ENCODE measurements at regions not wholly inside any gene's neighbourhood (a gene's known extent, or its start where the extent isn't known, plus 50 kb on each side); places are given as distances from the start of the nearest gene placed in this dataset.
"Not testable (repeated sequence)": the region's sequence is repeated elsewhere in the genome, so short reads cannot be mapped to it uniquely, and the experiment has no call there.

GRCh38 chr1:238345837-238346236 is 455.1 kb upstream of the ZP4 start:
- H3K27me3 ChIP-seq (ENCODE audit: control insufficient read depth in 2 of 2, insufficient read depth in 1 of 2, low read length in 1 of 2) = no peaks in the 10 kb centered on the region
- no peak overlapping the region for H3K27ac ChIP-seq (ENCODE audit: low read depth in 1 of 2, low read length in 1 of 2)
- no peaks in the 10 kb centered on the region for H3K4me1 ChIP-seq (ENCODE audit: control insufficient read depth in 2 of 2, insufficient read depth in 2 of 2, low read length in 2 of 2)
- no peak for DNase-seq (ENCODE audit: low read depth in 6 of 9, low spot score in 9 of 9)
- no peaks in the 10 kb centered on the region for H3K9me3 ChIP-seq (ENCODE audit: control insufficient read depth in 2 of 2, insufficient read depth in 1 of 2, low read length in 1 of 2)
- H3K36me3 ChIP-seq (ENCODE audit: control insufficient read depth in 2 of 2, insufficient read depth in 2 of 2, low read length in 1 of 2) = no peaks in the 10 kb centered on the region
- 85% methylated on average over 6 of the region's 6 CpGs for WGBS
- H3K4me3 ChIP-seq (ENCODE audit: low read length in 2 of 2) = no peak overlapping the region

- no peaks in the 10 kb centered on the region for H3K27me3 ChIP-seq (ENCODE audit: control insufficient read depth in 2 of 2, insufficient read depth in 1 of 2, low read length in 1 of 2)
- H3K4me3 ChIP-seq (ENCODE audit: low read length in 2 of 2) = no peak overlapping the region
- DNase-seq (ENCODE audit: low read depth in 6 of 9, low spot score in 9 of 9) = no peak
- no peaks in the 10 kb centered on the region for H3K9me3 ChIP-seq (ENCODE audit: control insufficient read depth in 2 of 2, insufficient read depth in 1 of 2, low read length in 1 of 2)
- no peak overlapping the region for H3K27ac ChIP-seq (ENCODE audit: low read depth in 1 of 2, low read length in 1 of 2)
- whole genome bisulfite sequencing = 94% methylated on average over 3 of the region's 3 CpGs
- H3K36me3 ChIP-seq (ENCODE audit: control insufficient read depth in 2 of 2, insufficient read depth in 2 of 2, low read length in 1 of 2) = no peaks in the 10 kb centered on the region
- H3K4me1 ChIP-seq (ENCODE audit: control insufficient read depth in 2 of 2, insufficient read depth in 2 of 2, low read length in 2 of 2) = no peaks in the 10 kb centered on the region
These were observed 453.1 kb upstream of the ZP4 start for GRCh38 chr1:238343852-238344251.

- H3K36me3 ChIP-seq (ENCODE audit: control insufficient read depth in 2 of 2, insufficient read depth in 2 of 2, low read length in 1 of 2) = no peaks in the 10 kb centered on the region
- no peaks in the 10 kb centered on the region for H3K9me3 ChIP-seq (ENCODE audit: control insufficient read depth in 2 of 2, insufficient read depth in 1 of 2, low read length in 1 of 2)
- WGBS = 92% methylated on average over 2 of the region's 2 CpGs
- H3K4me1 ChIP-seq (ENCODE audit: control insufficient read depth in 2 of 2, insufficient read depth in 2 of 2, low read length in 2 of 2) = no peaks in the 10 kb centered on the region
- no peak for DNase-seq (ENCODE audit: low read depth in 6 of 9, low spot score in 9 of 9)
- H3K4me3 ChIP-seq (ENCODE audit: low read length in 2 of 2) = no peak overlapping the region
- H3K27me3 ChIP-seq (ENCODE audit: control insufficient read depth in 2 of 2, insufficient read depth in 1 of 2, low read length in 1 of 2) = no peaks in the 10 kb centered on the region
- H3K27ac ChIP-seq (ENCODE audit: low read depth in 1 of 2, low read length in 1 of 2) = no peak overlapping the region
These were observed 450.7 kb upstream of the ZP4 start for GRCh38 chr1:238341395-238341794.

- Histone ChIP-seq H3K36me3 (ENCODE audit: control insufficient read depth in 2 of 2, insufficient read depth in 2 of 2, low read length in 1 of 2) (no peaks in the 10 kb centered on the region), H3K27ac (ENCODE audit: low read depth in 1 of 2, low read length in 1 of 2) (no peak overlapping the region), H3K27me3 (ENCODE audit: control insufficient read depth in 2 of 2, insufficient read depth in 1 of 2, low read length in 1 of 2) (no peaks in the 10 kb centered on the region), H3K4me1 (ENCODE audit: control insufficient read depth in 2 of 2, insufficient read depth in 2 of 2, low read length in 2 of 2) (no peaks in the 10 kb centered on the region), H3K9me3 (ENCODE audit: control insufficient read depth in 2 of 2, insufficient read depth in 1 of 2, low read length in 1 of 2) (no peaks in the 10 kb centered on the region), H3K4me3 (ENCODE audit: low read length in 2 of 2) (no peak overlapping the region)
- 95% methylated on average over 7 of the region's 7 CpGs for WGBS
- no peak for DNase-seq (ENCODE audit: low read depth in 6 of 9, low spot score in 9 of 9)
These were observed 450.3 kb upstream of the ZP4 start for GRCh38 chr1:238340989-238341388.

- H3K27ac ChIP-seq (ENCODE audit: low read depth in 1 of 2, low read length in 1 of 2) = no peak overlapping the region
- no peaks in the 10 kb centered on the region for H3K4me1 ChIP-seq (ENCODE audit: control insufficient read depth in 2 of 2, insufficient read depth in 2 of 2, low read length in 2 of 2)
- H3K9me3 ChIP-seq (ENCODE audit: control insufficient read depth in 2 of 2, insufficient read depth in 1 of 2, low read length in 1 of 2) = no peaks in the 10 kb centered on the region
- no peak for DNase-seq (ENCODE audit: low read depth in 6 of 9, low spot score in 9 of 9)
- H3K27me3 ChIP-seq (ENCODE audit: control insufficient read depth in 2 of 2, insufficient read depth in 1 of 2, low read length in 1 of 2) = no peaks in the 10 kb centered on the region
- no peak overlapping the region for H3K4me3 ChIP-seq (ENCODE audit: low read length in 2 of 2)
- H3K36me3 ChIP-seq (ENCODE audit: control insufficient read depth in 2 of 2, insufficient read depth in 2 of 2, low read length in 1 of 2) = no peaks in the 10 kb centered on the region
- WGBS = 84% methylated on average over 7 of the region's 7 CpGs
These were observed 445.8 kb upstream of the ZP4 start for GRCh38 chr1:238336531-238336930.

GRCh38 chr1:238334170-238334569 is 443.4 kb upstream of the ZP4 start:
- DNase-seq (ENCODE audit: low read depth in 6 of 9, low spot score in 9 of 9) = no peak
- H3K27me3 ChIP-seq (ENCODE audit: control insufficient read depth in 2 of 2, insufficient read depth in 1 of 2, low read length in 1 of 2) = no peaks in the 10 kb centered on the region
- WGBS = 92% methylated on average over 1 of the region's 1 CpG
- no peak overlapping the region for H3K4me3 ChIP-seq (ENCODE audit: low read length in 2 of 2)
- H3K4me1 ChIP-seq (ENCODE audit: control insufficient read depth in 2 of 2, insufficient read depth in 2 of 2, low read length in 2 of 2) = no peaks in the 10 kb centered on the region
- no peaks in the 10 kb centered on the region for H3K9me3 ChIP-seq (ENCODE audit: control insufficient read depth in 2 of 2, insufficient read depth in 1 of 2, low read length in 1 of 2)
- no peak overlapping the region for H3K27ac ChIP-seq (ENCODE audit: low read depth in 1 of 2, low read length in 1 of 2)
- H3K36me3 ChIP-seq (ENCODE audit: control insufficient read depth in 2 of 2, insufficient read depth in 2 of 2, low read length in 1 of 2) = no peaks in the 10 kb centered on the region

GRCh38 chr1:238331557-238331956 is 440.8 kb upstream of the ZP4 start:
- H3K27me3 ChIP-seq (ENCODE audit: control insufficient read depth in 2 of 2, insufficient read depth in 1 of 2, low read length in 1 of 2) = no peaks in the 10 kb centered on the region
- no peaks in the 10 kb centered on the region for H3K4me1 ChIP-seq (ENCODE audit: control insufficient read depth in 2 of 2, insufficient read depth in 2 of 2, low read length in 2 of 2)
- H3K36me3 ChIP-seq (ENCODE audit: control insufficient read depth in 2 of 2, insufficient read depth in 2 of 2, low read length in 1 of 2) = no peaks in the 10 kb centered on the region
- H3K9me3 ChIP-seq (ENCODE audit: control insufficient read depth in 2 of 2, insufficient read depth in 1 of 2, low read length in 1 of 2) = peaks cover 0 to 3% of the 10 kb centered on the region in 2 donors
- DNase-seq (ENCODE audit: low read depth in 6 of 9, low spot score in 9 of 9) = no peak
- no peak overlapping the region for H3K4me3 ChIP-seq (ENCODE audit: low read length in 2 of 2)
- H3K27ac ChIP-seq (ENCODE audit: low read depth in 1 of 2, low read length in 1 of 2) = no peak overlapping the region

- Histone ChIP-seq H3K9me3 (ENCODE audit: control insufficient read depth in 2 of 2, insufficient read depth in 1 of 2, low read length in 1 of 2) (peaks cover 0 to 5% of the 10 kb centered on the region in 2 donors), H3K27ac (ENCODE audit: low read depth in 1 of 2, low read length in 1 of 2) (no peak overlapping the region), H3K36me3 (ENCODE audit: control insufficient read depth in 2 of 2, insufficient read depth in 2 of 2, low read length in 1 of 2) (no peaks in the 10 kb centered on the region), H3K4me1 (ENCODE audit: control insufficient read depth in 2 of 2, insufficient read depth in 2 of 2, low read length in 2 of 2) (no peaks in the 10 kb centered on the region), H3K27me3 (ENCODE audit: control insufficient read depth in 2 of 2, insufficient read depth in 1 of 2, low read length in 1 of 2) (no peaks in the 10 kb centered on the region), H3K4me3 (ENCODE audit: low read length in 2 of 2) (no peak overlapping the region)
- DNase-seq (ENCODE audit: low read depth in 6 of 9, low spot score in 9 of 9) = no peak
- 79% methylated on average over 1 of the region's 1 CpG for WGBS
These were observed 438.9 kb upstream of the ZP4 start for GRCh38 chr1:238329671-238330070.

- not testable (repeated sequence) for H3K4me3 ChIP-seq (ENCODE audit: low read length in 2 of 2); H3K27me3 ChIP-seq (ENCODE audit: control insufficient read depth in 2 of 2, insufficient read depth in 1 of 2, low read length in 1 of 2); H3K36me3 ChIP-seq (ENCODE audit: control insufficient read depth in 2 of 2, insufficient read depth in 2 of 2, low read length in 1 of 2); DNase-seq (ENCODE audit: low read depth in 6 of 9, low spot score in 9 of 9); H3K27ac ChIP-seq (ENCODE audit: low read depth in 1 of 2, low read length in 1 of 2); H3K4me1 ChIP-seq (ENCODE audit: control insufficient read depth in 2 of 2, insufficient read depth in 2 of 2, low read length in 2 of 2); H3K9me3 ChIP-seq (ENCODE audit: control insufficient read depth in 2 of 2, insufficient read depth in 1 of 2, low read length in 1 of 2)
- 95% methylated on average over 22 of the region's 22 CpGs for WGBS
These were observed 436.3 kb upstream of the ZP4 start for GRCh38 chr1:238327033-238327432.

GRCh38 chr1:238326479-238326878 is 435.8 kb upstream of the ZP4 start:
- not testable (repeated sequence) for H3K9me3 ChIP-seq (ENCODE audit: control insufficient read depth in 2 of 2, insufficient read depth in 1 of 2, low read length in 1 of 2); H3K27ac ChIP-seq (ENCODE audit: low read depth in 1 of 2, low read length in 1 of 2); H3K4me1 ChIP-seq (ENCODE audit: control insufficient read depth in 2 of 2, insufficient read depth in 2 of 2, low read length in 2 of 2); H3K36me3 ChIP-seq (ENCODE audit: control insufficient read depth in 2 of 2, insufficient read depth in 2 of 2, low read length in 1 of 2); DNase-seq (ENCODE audit: low read depth in 6 of 9, low spot score in 9 of 9); H3K27me3 ChIP-seq (ENCODE audit: control insufficient read depth in 2 of 2, insufficient read depth in 1 of 2, low read length in 1 of 2); H3K4me3 ChIP-seq (ENCODE audit: low read length in 2 of 2)
- WGBS = 88% methylated on average over 9 of the region's 9 CpGs

Measured in thymus (tissue), 11 donors.